T-helper 1 cell (primary cell): ENCODE measurements at regions not wholly inside any gene's neighbourhood (a gene's known extent, or its start where the extent isn't known, plus 50 kb on each side); places are given as distances from the start of the nearest gene placed in this dataset.

Experiments
- DNase-seq, 5 donors: peaks; one replicate each; pipeline ENCODE4 v3.0.0-alpha.2; 2012 to 2020

GRCh38 chr1:56416495-56416894 is 162.9 kb downstream of the PLPP3 start:
- no peak for DNase-seq

GRCh38 chr1:56415720-56416119 is 163.6 kb downstream of the PLPP3 start:
- DNase-seq = no peak

GRCh38 chr1:56415258-56415657 is 164.1 kb downstream of the PLPP3 start:
- DNase-seq = no peak

- DNase-seq = no peak
These were observed 164.6 kb downstream of the PLPP3 start for GRCh38 chr1:56414728-56415224.

GRCh38 chr1:56413671-56414199 is 165.6 kb downstream of the PLPP3 start:
- DNase-seq = no peak

GRCh38 chr1:56411484-56412180 is 167.7 kb downstream of the PLPP3 start:
- no peak for DNase-seq

- DNase-seq = no peak
These were observed 168.3 kb downstream of the PLPP3 start for GRCh38 chr1:56411021-56411420.

GRCh38 chr1:56410405-56410804 is 169.0 kb downstream of the PLPP3 start:
- DNase-seq = no peak

- no peak for DNase-seq
These were observed 170.2 kb downstream of the PLPP3 start for GRCh38 chr1:56409112-56409691.

GRCh38 chr1:56406821-56407220 is 172.5 kb downstream of the PLPP3 start:
- no peak for DNase-seq

GRCh38 chr1:56404561-56405030 is 174.8 kb downstream of the PLPP3 start:
- DNase-seq = no peak

- no peak for DNase-seq
These were observed 175.3 kb downstream of the PLPP3 start for GRCh38 chr1:56404066-56404465.

GRCh38 chr1:56403321-56403720 is 176.0 kb downstream of the PLPP3 start:
- DNase-seq = no peak

- no peak for DNase-seq
These were observed 178.2 kb downstream of the PLPP3 start for GRCh38 chr1:56401191-56401590.

GRCh38 chr1:56400526-56400925 is 178.8 kb downstream of the PLPP3 start:
- no peak for DNase-seq

- DNase-seq = no peak
These were observed 179.6 kb downstream of the PLPP3 start for GRCh38 chr1:56399795-56400194.

- no peak for DNase-seq
These were observed 180.0 kb downstream of the PLPP3 start for GRCh38 chr1:56399326-56399725.

GRCh38 chr1:56397811-56398231 is 181.5 kb downstream of the PLPP3 start:
- DNase-seq = no peak

- DNase-seq = no peak
These were observed 182.0 kb downstream of the PLPP3 start for GRCh38 chr1:56397409-56397808.

- no peak for DNase-seq
These were observed 182.8 kb downstream of the PLPP3 start for GRCh38 chr1:56396581-56396980.

- no peak for DNase-seq
These were observed 183.6 kb downstream of the PLPP3 start for GRCh38 chr1:56395776-56396175.

- no peak for DNase-seq
These were observed 185.1 kb downstream of the PLPP3 start for GRCh38 chr1:56394298-56394697.

GRCh38 chr1:56390934-56391731 is 188.2 kb downstream of the PLPP3 start:
- no peak for DNase-seq
